ENCODE measurements at regions not wholly inside any gene's neighbourhood (a gene's known extent, or its start where the extent isn't known, plus 50 kb on each side); places are given as distances from the start of the nearest gene placed in this dataset.

- no peak overlapping the region for H3K4me3 ChIP-seq (ENCODE audit: low read depth, low read length)
- no peak for TF ChIP-seq POLR2A (IDR thresholded peaks at IDR 0.05; ENCODE audit: extremely low read depth, insufficient read length)
- TF ChIP-seq, protein P1, sequence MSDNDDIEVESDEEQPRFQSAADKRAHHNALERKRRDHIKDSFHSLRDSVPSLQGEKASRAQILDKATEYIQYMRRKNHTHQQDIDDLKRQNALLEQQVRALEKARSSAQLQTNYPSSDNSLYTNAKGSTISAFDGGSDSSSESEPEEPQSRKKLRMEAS (IDR thresholded peaks at IDR 0.05; ENCODE audit: low read depth, low read length), result no peak
- TF ChIP-seq CTCF (IDR thresholded peaks at IDR 0.05; ENCODE audit: low read depth, low read length), result no peak
- TF ChIP-seq MYC (IDR thresholded peaks at IDR 0.05; ENCODE audit: low read depth, low read length), result no peak
- no peak for DNase-seq (ENCODE audit: low read depth)
Measured at GRCh38 chr10:60681103-60681502, 97.2 kb upstream of the CDK1 start.

DNA sequence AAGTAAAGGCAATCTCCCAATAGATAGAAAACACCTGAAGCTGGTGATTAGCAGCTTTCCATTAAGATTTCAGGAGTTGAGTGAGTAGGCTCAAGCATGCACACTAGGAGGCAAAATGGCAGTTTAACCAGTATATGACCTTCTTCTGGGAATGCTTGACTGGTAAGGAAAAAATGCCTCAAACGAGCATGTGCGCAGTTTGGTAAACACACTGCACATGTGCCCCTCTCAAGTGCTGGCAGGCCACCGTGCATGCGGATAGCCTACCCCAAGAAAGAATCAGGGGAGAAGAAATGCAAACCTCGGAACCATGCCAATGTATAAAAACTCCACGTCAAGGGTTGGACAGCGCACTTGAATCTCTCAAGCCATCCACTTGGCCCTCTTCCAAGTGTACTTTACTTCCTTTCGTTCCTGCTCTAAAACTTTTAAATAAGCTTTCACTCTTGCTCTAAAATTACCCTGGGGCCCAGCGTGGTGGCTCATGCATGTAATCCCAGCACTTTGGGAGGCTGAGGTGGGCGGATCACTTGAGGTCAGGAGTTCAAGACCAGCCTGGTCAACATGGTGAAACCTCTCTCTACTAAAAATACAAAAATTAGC is 98.8 kb upstream of the CDK1 start:
- DNase-seq (ENCODE audit: low read depth), result no peak
- TF ChIP-seq POLR2A (IDR thresholded peaks at IDR 0.05; ENCODE audit: extremely low read depth, insufficient read length) (no peak), CTCF (IDR thresholded peaks at IDR 0.05; ENCODE audit: low read depth, low read length) (no peak), MYC (IDR thresholded peaks at IDR 0.05; ENCODE audit: low read depth, low read length) (no peak)
- TF ChIP-seq, protein P1 (IDR thresholded peaks at IDR 0.05; ENCODE audit: low read depth, low read length), result no peak

GRCh38 chr10:60678978-60679377 is 99.3 kb upstream of the CDK1 start:
- TF ChIP-seq, protein P1 (IDR thresholded peaks at IDR 0.05; ENCODE audit: low read depth, low read length), result no peak
- TF ChIP-seq MYC (IDR thresholded peaks at IDR 0.05; ENCODE audit: low read depth, low read length) (no peak), CTCF (IDR thresholded peaks at IDR 0.05; ENCODE audit: low read depth, low read length) (no peak), POLR2A (IDR thresholded peaks at IDR 0.05; ENCODE audit: extremely low read depth, insufficient read length) (no peak)
- no peak for DNase-seq (ENCODE audit: low read depth)
- no peak overlapping the region for H3K4me3 ChIP-seq (ENCODE audit: low read depth, low read length)

More for the DNA sequence above, 98.8 kb upstream of the CDK1 start:
- H3K4me3 ChIP-seq (ENCODE audit: low read depth, low read length), result no peak overlapping the region

DNA sequence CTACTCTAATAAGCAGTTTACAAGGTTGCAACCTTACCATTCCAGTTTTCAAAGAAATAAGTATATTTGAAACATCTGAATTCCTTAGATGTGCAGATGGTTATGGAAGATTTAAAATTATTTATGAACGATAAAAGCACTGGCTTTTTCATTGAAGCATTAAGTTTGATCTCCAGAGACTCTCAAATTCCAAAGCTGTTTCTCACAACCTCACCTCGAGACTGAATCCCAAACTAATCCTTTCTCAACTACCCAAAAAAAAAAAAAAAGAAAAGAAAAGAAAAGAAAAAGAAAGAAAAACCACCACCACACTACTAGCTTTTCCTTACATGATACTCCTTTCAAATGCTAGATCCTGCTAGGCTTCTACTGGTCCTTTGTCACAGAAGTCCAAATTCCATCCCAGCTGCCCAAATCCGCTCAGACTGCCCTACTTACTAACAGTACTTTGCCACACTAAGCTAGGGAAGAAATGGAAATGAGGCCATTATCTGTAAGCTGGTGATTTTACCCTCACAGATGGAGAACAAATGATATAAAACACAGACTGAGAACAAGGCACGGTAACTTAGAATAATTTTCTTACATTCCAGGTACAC is 100.6 kb upstream of the CDK1 start:
- no peak for DNase-seq (ENCODE audit: low read depth)
- H3K4me3 ChIP-seq (ENCODE audit: low read depth, low read length), result no peak overlapping the region
- TF ChIP-seq, protein P1 (IDR thresholded peaks at IDR 0.05; ENCODE audit: low read depth, low read length), result no peak
- TF ChIP-seq MYC (IDR thresholded peaks at IDR 0.05; ENCODE audit: low read depth, low read length), result no peak
- no peak for TF ChIP-seq POLR2A (IDR thresholded peaks at IDR 0.05; ENCODE audit: extremely low read depth, insufficient read length)
- no peak for TF ChIP-seq CTCF (IDR thresholded peaks at IDR 0.05; ENCODE audit: low read depth, low read length)

GRCh38 chr10:60675236-60675635 is 103.0 kb upstream of the CDK1 start:
- TF ChIP-seq POLR2A (IDR thresholded peaks at IDR 0.05; ENCODE audit: extremely low read depth, insufficient read length), result no peak
- TF ChIP-seq CTCF (IDR thresholded peaks at IDR 0.05; ENCODE audit: low read depth, low read length), result no peak
- TF ChIP-seq, protein P1 (IDR thresholded peaks at IDR 0.05; ENCODE audit: low read depth, low read length), result no peak
- no peak for TF ChIP-seq MYC (IDR thresholded peaks at IDR 0.05; ENCODE audit: low read depth, low read length)
- no peak overlapping the region for H3K4me3 ChIP-seq (ENCODE audit: low read depth, low read length)
- no peak for DNase-seq (ENCODE audit: low read depth)

Data from NB4 (cell line).